ENCODE measurements at regions not wholly inside any gene's neighbourhood (a gene's known extent, or its start where the extent isn't known, plus 50 kb on each side); places are given as distances from the start of the nearest gene placed in this dataset.

DNA sequence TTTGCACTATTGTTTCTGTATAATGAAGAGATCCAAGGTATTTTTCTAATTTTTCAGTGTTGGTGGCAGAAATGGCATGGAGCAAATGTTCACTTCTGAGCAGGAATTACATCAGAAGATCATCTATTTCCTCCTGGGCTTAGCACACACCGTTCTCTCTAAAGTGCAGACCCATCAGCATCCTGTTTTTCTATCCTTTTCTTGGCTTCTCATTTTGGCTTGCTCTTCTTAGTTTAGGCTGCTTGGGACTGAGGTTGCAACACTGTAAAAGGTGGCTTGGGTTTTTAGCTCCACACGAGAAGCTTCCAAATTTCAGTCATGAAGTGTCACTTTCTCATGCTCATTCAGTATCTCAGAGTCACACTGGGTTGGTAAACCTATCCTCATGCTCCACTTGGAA, 79.9 kb upstream of the SMIM30 start (continued):
- TF ChIP-seq, protein P1, sequence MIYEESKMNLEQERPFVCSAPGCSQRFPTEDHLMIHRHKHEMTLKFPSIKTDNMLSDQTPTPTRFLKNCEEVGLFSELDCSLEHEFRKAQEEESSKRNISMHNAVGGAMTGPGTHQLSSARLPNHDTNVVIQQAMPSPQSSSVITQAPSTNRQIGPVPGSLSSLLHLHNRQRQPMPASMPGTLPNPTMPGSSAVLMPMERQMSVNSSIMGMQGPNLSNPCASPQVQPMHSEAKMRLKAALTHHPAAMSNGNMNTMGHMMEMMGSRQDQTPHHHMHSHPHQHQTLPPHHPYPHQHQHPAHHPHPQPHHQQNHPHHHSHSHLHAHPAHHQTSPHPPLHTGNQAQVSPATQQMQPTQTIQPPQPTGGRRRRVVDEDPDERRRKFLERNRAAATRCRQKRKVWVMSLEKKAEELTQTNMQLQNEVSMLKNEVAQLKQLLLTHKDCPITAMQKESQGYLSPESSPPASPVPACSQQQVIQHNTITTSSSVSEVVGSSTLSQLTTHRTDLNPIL (CRISPR knock-in tag; IDR thresholded peaks at IDR 0.05; ENCODE audit: low read depth) = no peak

DNA sequence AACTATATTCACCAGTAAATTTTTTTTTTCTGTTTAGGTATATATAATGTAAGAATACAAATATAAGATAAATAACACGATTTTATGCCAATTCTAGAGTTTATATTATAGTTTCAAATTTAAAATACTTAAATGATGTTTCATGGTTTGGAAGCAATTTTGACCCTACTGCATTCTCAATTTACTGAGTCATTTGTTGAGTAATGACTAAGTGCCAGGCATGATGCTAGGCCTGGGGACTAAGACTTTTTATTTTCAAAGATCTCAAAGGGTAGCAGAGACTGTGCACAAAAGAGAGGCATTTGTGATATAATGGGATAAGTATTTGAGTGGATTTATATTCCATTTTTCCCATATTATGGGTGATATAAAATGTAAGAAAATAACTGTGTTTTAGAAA, 78.9 kb upstream of the SMIM30 start:
- ATAC-seq = peak; percentile 96
- TF ChIP-seq TOX (CRISPR knock-in tag; IDR thresholded peaks at IDR 0.05; ENCODE audit: borderline replicate concordance) (peak; percentile 67; the same call in 1 of the 2 replicates), ISL1 (CRISPR knock-in tag; IDR thresholded peaks at IDR 0.05) (peak; percentile 76)
- TF ChIP-seq, protein P2, sequence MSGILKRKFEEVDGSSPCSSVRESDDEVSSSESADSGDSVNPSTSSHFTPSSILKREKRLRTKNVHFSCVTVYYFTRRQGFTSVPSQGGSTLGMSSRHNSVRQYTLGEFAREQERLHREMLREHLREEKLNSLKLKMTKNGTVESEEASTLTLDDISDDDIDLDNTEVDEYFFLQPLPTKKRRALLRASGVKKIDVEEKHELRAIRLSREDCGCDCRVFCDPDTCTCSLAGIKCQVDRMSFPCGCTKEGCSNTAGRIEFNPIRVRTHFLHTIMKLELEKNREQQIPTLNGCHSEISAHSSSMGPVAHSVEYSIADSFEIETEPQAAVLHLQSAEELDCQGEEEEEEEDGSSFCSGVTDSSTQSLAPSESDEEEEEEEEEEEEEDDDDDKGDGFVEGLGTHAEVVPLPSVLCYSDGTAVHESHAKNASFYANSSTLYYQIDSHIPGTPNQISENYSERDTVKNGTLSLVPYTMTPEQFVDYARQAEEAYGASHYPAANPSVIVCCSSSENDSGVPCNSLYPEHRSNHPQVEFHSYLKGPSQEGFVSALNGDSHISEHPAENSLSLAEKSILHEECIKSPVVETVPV (CRISPR knock-in tag; IDR thresholded peaks at IDR 0.05) = no peak

DNA sequence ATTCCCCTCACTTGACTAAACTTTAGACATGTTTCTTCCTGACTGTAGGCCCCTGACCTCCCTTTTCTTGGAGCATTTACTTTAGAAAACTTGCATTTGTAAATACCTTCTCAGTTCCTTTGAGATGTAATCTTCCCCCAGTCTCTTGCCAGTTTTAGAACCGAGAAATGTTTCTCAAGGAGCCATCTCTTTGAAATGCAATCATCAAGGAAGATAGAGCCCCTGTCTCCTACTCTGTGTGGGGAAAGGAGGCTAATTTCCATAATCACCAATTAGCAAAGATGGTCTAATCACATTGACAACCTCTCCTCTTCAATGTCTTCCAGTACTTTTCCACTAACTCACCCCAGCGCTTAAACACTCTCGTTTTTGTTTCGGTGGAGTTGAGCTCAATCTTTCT, 70.0 kb upstream of the SMIM30 start:
- no peak for ATAC-seq
- TF ChIP-seq, protein P2 (CRISPR knock-in tag; IDR thresholded peaks at IDR 0.05) = no peak
- TF ChIP-seq CSDC2 (CRISPR knock-in tag; IDR thresholded peaks at IDR 0.05) (no peak), ZNF70 (CRISPR knock-in tag; IDR thresholded peaks at IDR 0.05) (no peak), ZFP3 (CRISPR knock-in tag; IDR thresholded peaks at IDR 0.05) (no peak), ZFP30 (CRISPR knock-in tag; IDR thresholded peaks at IDR 0.05) (no peak), ESRRG (CRISPR knock-in tag; IDR thresholded peaks at IDR 0.05) (no peak), PPARA (CRISPR knock-in tag; IDR thresholded peaks at IDR 0.05; ENCODE audit: borderline replicate concordance) (no peak), RARB (CRISPR knock-in tag; IDR thresholded peaks at IDR 0.05) (no peak), BACH2 (CRISPR knock-in tag; IDR thresholded peaks at IDR 0.05; ENCODE audit: borderline replicate concordance) (no peak), ARNTL (CRISPR knock-in tag; IDR thresholded peaks at IDR 0.05; ENCODE audit: borderline replicate concordance, low read depth) (no peak), ZNF565 (CRISPR knock-in tag; conservative IDR thresholded peaks at IDR 0.05; ENCODE audit: low read depth) (no peak), ISL1 (CRISPR knock-in tag; IDR thresholded peaks at IDR 0.05) (no peak), SNAI2 (CRISPR knock-in tag; IDR thresholded peaks at IDR 0.05) (no peak), GLIS3 (CRISPR knock-in tag; IDR thresholded peaks at IDR 0.05) (no peak), TOX (CRISPR knock-in tag; IDR thresholded peaks at IDR 0.05; ENCODE audit: borderline replicate concordance) (no peak), OSR1 (CRISPR knock-in tag; IDR thresholded peaks at IDR 0.05) (no peak), ZC3H10 (CRISPR knock-in tag; IDR thresholded peaks at IDR 0.05) (no peak), ZNF8 (CRISPR knock-in tag; IDR thresholded peaks at IDR 0.05) (no peak)
- TF ChIP-seq, protein P3, sequence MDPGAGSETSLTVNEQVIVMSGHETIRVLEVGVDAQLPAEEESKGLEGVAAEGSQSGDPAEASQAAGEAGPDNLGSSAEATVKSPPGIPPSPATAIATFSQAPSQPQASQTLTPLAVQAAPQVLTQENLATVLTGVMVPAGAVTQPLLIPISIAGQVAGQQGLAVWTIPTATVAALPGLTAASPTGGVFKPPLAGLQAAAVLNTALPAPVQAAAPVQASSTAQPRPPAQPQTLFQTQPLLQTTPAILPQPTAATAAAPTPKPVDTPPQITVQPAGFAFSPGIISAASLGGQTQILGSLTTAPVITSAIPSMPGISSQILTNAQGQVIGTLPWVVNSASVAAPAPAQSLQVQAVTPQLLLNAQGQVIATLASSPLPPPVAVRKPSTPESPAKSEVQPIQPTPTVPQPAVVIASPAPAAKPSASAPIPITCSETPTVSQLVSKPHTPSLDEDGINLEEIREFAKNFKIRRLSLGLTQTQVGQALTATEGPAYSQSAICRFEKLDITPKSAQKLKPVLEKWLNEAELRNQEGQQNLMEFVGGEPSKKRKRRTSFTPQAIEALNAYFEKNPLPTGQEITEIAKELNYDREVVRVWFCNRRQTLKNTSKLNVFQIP (CRISPR knock-in tag; IDR thresholded peaks at IDR 0.05; ENCODE audit: borderline replicate concordance, low read depth) = no peak
- TF ChIP-seq, protein P1 (CRISPR knock-in tag; IDR thresholded peaks at IDR 0.05; ENCODE audit: low read depth) = no peak

DNA sequence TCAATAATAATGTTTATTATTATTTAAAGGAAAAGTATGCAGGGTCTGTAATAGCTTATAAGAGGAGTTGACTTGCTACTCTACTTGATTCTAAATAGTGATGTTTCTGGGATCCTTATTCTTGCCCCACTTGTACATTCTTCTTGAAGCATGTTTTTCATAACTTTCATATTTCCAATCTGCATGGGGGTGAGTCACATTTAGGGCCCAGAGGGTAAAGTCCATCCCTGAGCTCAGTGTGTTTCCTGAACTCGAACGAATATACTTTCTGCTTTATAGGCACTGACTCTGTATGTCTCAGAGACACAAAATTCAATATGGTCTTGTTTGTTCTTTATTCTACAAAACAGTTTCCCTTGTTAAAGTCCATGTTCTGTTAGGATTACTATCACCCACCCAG, 61.0 kb upstream of the SMIM30 start:
- no peak for TF ChIP-seq BACH2 (CRISPR knock-in tag; IDR thresholded peaks at IDR 0.05; ENCODE audit: borderline replicate concordance)
- TF ChIP-seq, protein P1 (CRISPR knock-in tag; IDR thresholded peaks at IDR 0.05; ENCODE audit: low read depth) = no peak
- TF ChIP-seq ZNF70 (CRISPR knock-in tag; IDR thresholded peaks at IDR 0.05) = no peak
- TF ChIP-seq SNAI2 (CRISPR knock-in tag; IDR thresholded peaks at IDR 0.05) = no peak
- TF ChIP-seq, protein P4, sequence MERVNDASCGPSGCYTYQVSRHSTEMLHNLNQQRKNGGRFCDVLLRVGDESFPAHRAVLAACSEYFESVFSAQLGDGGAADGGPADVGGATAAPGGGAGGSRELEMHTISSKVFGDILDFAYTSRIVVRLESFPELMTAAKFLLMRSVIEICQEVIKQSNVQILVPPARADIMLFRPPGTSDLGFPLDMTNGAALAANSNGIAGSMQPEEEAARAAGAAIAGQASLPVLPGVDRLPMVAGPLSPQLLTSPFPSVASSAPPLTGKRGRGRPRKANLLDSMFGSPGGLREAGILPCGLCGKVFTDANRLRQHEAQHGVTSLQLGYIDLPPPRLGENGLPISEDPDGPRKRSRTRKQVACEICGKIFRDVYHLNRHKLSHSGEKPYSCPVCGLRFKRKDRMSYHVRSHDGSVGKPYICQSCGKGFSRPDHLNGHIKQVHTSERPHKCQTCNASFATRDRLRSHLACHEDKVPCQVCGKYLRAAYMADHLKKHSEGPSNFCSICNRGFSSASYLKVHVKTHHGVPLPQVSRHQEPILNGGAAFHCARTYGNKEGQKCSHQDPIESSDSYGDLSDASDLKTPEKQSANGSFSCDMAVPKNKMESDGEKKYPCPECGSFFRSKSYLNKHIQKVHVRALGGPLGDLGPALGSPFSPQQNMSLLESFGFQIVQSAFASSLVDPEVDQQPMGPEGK (CRISPR knock-in tag; IDR thresholded peaks at IDR 0.05; ENCODE audit: borderline replicate concordance) = no peak
- no peak for TF ChIP-seq ZFP30 (CRISPR knock-in tag; IDR thresholded peaks at IDR 0.05)
- TF ChIP-seq OSR1 (CRISPR knock-in tag; IDR thresholded peaks at IDR 0.05) = no peak
- TF ChIP-seq, protein P2 (CRISPR knock-in tag; IDR thresholded peaks at IDR 0.05) = no peak
- peak; percentile 55; the same call in 2 of the 3 replicates for ATAC-seq
